ENCODE measurements at regions not wholly inside any gene's neighbourhood (a gene's known extent, or its start where the extent isn't known, plus 50 kb on each side); places are given as distances from the start of the nearest gene placed in this dataset.

- no peaks in the 10 kb centered on the region for H3K9me3 ChIP-seq (ENCODE audit: control insufficient read depth, low read length)
- peak; percentile 87 for DNase-seq (ENCODE audit: low read depth)
- peaks cover 25% of the 10 kb centered on the region for H3K4me1 ChIP-seq (ENCODE audit: control insufficient read depth, insufficient read depth, low read length)
- H3K9ac ChIP-seq (ENCODE audit: low read length): peak overlapping the region; percentile 24
- no peaks in the 10 kb centered on the region for H3K36me3 ChIP-seq (ENCODE audit: control insufficient read depth, insufficient read depth, low read length, severe bottlenecking)
- peaks cover 5% of the 10 kb centered on the region for H3K27me3 ChIP-seq (replicated peaks; ENCODE audit: control insufficient read depth, insufficient read depth, low read length)
- H3K4me3 ChIP-seq (ENCODE audit: low read length): peak overlapping the region; percentile 21
Measured at GRCh38 chr9:95756986-95757385, 118.5 kb upstream of the ERCC6L2 start.

- Histone ChIP-seq H3K4me3 (ENCODE audit: low read length) (no peak overlapping the region), H3K27me3 (replicated peaks; ENCODE audit: control insufficient read depth, insufficient read depth, low read length) (peaks cover 6% of the 10 kb centered on the region), H3K36me3 (ENCODE audit: control insufficient read depth, insufficient read depth, low read length, severe bottlenecking) (no peaks in the 10 kb centered on the region), H3K9ac (ENCODE audit: low read length) (no peak overlapping the region), H3K9me3 (ENCODE audit: control insufficient read depth, low read length) (no peaks in the 10 kb centered on the region), H3K4me1 (ENCODE audit: control insufficient read depth, insufficient read depth, low read length) (peaks cover 25% of the 10 kb centered on the region)
- DNase-seq (ENCODE audit: low read depth): no peak
Measured at GRCh38 chr9:95756101-95756500, 119.4 kb upstream of the ERCC6L2 start.

GRCh38 chr9:95755421-95755730 lies 120.1 kb upstream of the ERCC6L2 start:
- Histone ChIP-seq H3K36me3 (ENCODE audit: control insufficient read depth, insufficient read depth, low read length, severe bottlenecking) (no peaks in the 10 kb centered on the region), H3K4me1 (ENCODE audit: control insufficient read depth, insufficient read depth, low read length) (peaks cover 25% of the 10 kb centered on the region), H3K9me3 (ENCODE audit: control insufficient read depth, low read length) (no peaks in the 10 kb centered on the region), H3K27me3 (replicated peaks; ENCODE audit: control insufficient read depth, insufficient read depth, low read length) (peaks cover 8% of the 10 kb centered on the region), H3K9ac (ENCODE audit: low read length) (no peak overlapping the region), H3K4me3 (ENCODE audit: low read length) (no peak overlapping the region)
- DNase-seq (ENCODE audit: low read depth): no peak

GRCh38 chr9:95754533-95755420 lies 120.7 kb upstream of the ERCC6L2 start:
- no peak for DNase-seq (ENCODE audit: low read depth)
- Histone ChIP-seq H3K4me3 (ENCODE audit: low read length) (no peak overlapping the region), H3K4me1 (ENCODE audit: control insufficient read depth, insufficient read depth, low read length) (peaks cover 25% of the 10 kb centered on the region), H3K9ac (ENCODE audit: low read length) (no peak overlapping the region), H3K27me3 (replicated peaks; ENCODE audit: control insufficient read depth, insufficient read depth, low read length) (peaks cover 8% of the 10 kb centered on the region), H3K36me3 (ENCODE audit: control insufficient read depth, insufficient read depth, low read length, severe bottlenecking) (no peaks in the 10 kb centered on the region), H3K9me3 (ENCODE audit: control insufficient read depth, low read length) (no peaks in the 10 kb centered on the region)

GRCh38 chr9:95753762-95754465 lies 121.6 kb upstream of the ERCC6L2 start:
- H3K9ac ChIP-seq (ENCODE audit: low read length): no peak overlapping the region
- H3K4me3 ChIP-seq (ENCODE audit: low read length): no peak overlapping the region
- H3K9me3 ChIP-seq (ENCODE audit: control insufficient read depth, low read length): no peaks in the 10 kb centered on the region
- no peak for DNase-seq (ENCODE audit: low read depth)
- H3K4me1 ChIP-seq (ENCODE audit: control insufficient read depth, insufficient read depth, low read length): peaks cover 25% of the 10 kb centered on the region
- H3K27me3 ChIP-seq (replicated peaks; ENCODE audit: control insufficient read depth, insufficient read depth, low read length): peaks cover 10% of the 10 kb centered on the region
- H3K36me3 ChIP-seq (ENCODE audit: control insufficient read depth, insufficient read depth, low read length, severe bottlenecking): no peaks in the 10 kb centered on the region

GRCh38 chr9:95752129-95752731 lies 123.3 kb upstream of the ERCC6L2 start:
- Histone ChIP-seq H3K27me3 (replicated peaks; ENCODE audit: control insufficient read depth, insufficient read depth, low read length) (peaks cover 10% of the 10 kb centered on the region), H3K9me3 (ENCODE audit: control insufficient read depth, low read length) (no peaks in the 10 kb centered on the region), H3K36me3 (ENCODE audit: control insufficient read depth, insufficient read depth, low read length, severe bottlenecking) (no peaks in the 10 kb centered on the region), H3K4me1 (ENCODE audit: control insufficient read depth, insufficient read depth, low read length) (peaks cover 19% of the 10 kb centered on the region), H3K9ac (ENCODE audit: low read length) (no peak overlapping the region), H3K4me3 (ENCODE audit: low read length) (no peak overlapping the region)
- DNase-seq (ENCODE audit: low read depth): no peak

- H3K9ac ChIP-seq (ENCODE audit: low read length): no peak overlapping the region
- H3K9me3 ChIP-seq (ENCODE audit: control insufficient read depth, low read length): no peaks in the 10 kb centered on the region
- H3K27me3 ChIP-seq (replicated peaks; ENCODE audit: control insufficient read depth, insufficient read depth, low read length): peaks cover 10% of the 10 kb centered on the region
- peaks cover 12% of the 10 kb centered on the region for H3K4me1 ChIP-seq (ENCODE audit: control insufficient read depth, insufficient read depth, low read length)
- H3K4me3 ChIP-seq (ENCODE audit: low read length): no peak overlapping the region
- H3K36me3 ChIP-seq (ENCODE audit: control insufficient read depth, insufficient read depth, low read length, severe bottlenecking): no peaks in the 10 kb centered on the region
- no peak for DNase-seq (ENCODE audit: low read depth)
Measured at GRCh38 chr9:95751520-95751790, 124.0 kb upstream of the ERCC6L2 start.

GRCh38 chr9:95750725-95751519 lies 124.6 kb upstream of the ERCC6L2 start:
- peaks cover 10% of the 10 kb centered on the region for H3K27me3 ChIP-seq (replicated peaks; ENCODE audit: control insufficient read depth, insufficient read depth, low read length)
- no peaks in the 10 kb centered on the region for H3K36me3 ChIP-seq (ENCODE audit: control insufficient read depth, insufficient read depth, low read length, severe bottlenecking)
- no peak for DNase-seq (ENCODE audit: low read depth)
- no peaks in the 10 kb centered on the region for H3K9me3 ChIP-seq (ENCODE audit: control insufficient read depth, low read length)
- H3K4me1 ChIP-seq (ENCODE audit: control insufficient read depth, insufficient read depth, low read length): peaks cover 8% of the 10 kb centered on the region
- H3K9ac ChIP-seq (ENCODE audit: low read length): no peak overlapping the region
- H3K4me3 ChIP-seq (ENCODE audit: low read length): no peak overlapping the region

- no peak overlapping the region for H3K9ac ChIP-seq (ENCODE audit: low read length)
- H3K36me3 ChIP-seq (ENCODE audit: control insufficient read depth, insufficient read depth, low read length, severe bottlenecking): no peaks in the 10 kb centered on the region
- H3K4me1 ChIP-seq (ENCODE audit: control insufficient read depth, insufficient read depth, low read length): peaks cover 8% of the 10 kb centered on the region
- H3K4me3 ChIP-seq (ENCODE audit: low read length): no peak overlapping the region
- peaks cover 10% of the 10 kb centered on the region for H3K27me3 ChIP-seq (replicated peaks; ENCODE audit: control insufficient read depth, insufficient read depth, low read length)
- no peak for DNase-seq (ENCODE audit: low read depth)
- H3K9me3 ChIP-seq (ENCODE audit: control insufficient read depth, low read length): no peaks in the 10 kb centered on the region
Measured at GRCh38 chr9:95749493-95749892, 126.0 kb upstream of the ERCC6L2 start.

GRCh38 chr9:95746408-95747180 lies 128.9 kb upstream of the ERCC6L2 start:
- Histone ChIP-seq H3K27me3 (replicated peaks; ENCODE audit: control insufficient read depth, insufficient read depth, low read length) (peaks cover 8% of the 10 kb centered on the region), H3K4me1 (ENCODE audit: control insufficient read depth, insufficient read depth, low read length) (peaks cover 6% of the 10 kb centered on the region), H3K9ac (ENCODE audit: low read length) (no peak overlapping the region), H3K9me3 (ENCODE audit: control insufficient read depth, low read length) (no peaks in the 10 kb centered on the region), H3K36me3 (ENCODE audit: control insufficient read depth, insufficient read depth, low read length, severe bottlenecking) (no peaks in the 10 kb centered on the region), H3K4me3 (ENCODE audit: low read length) (no peak overlapping the region)
- no peak for DNase-seq (ENCODE audit: low read depth)
